HCT116 (cell line): ENCODE measurements at regions not wholly inside any gene's neighbourhood (a gene's known extent, or its start where the extent isn't known, plus 50 kb on each side); places are given as distances from the start of the nearest gene placed in this dataset.

ENCODE experiments used
- ATAC-seq: fragments of 200-7000 bp; cut with Tn5 transposase; 2 replicates; pipeline ENCODE4 v1.9.1; 2020; ENCODE audit warnings: mild to moderate bottlenecking, moderate library complexity
- BruUV-seq: library from RNA; stranded (reverse); fragments of 400-500 nt; replicated peaks from 2 replicates; lab custom pipeline; 2021; lab: Mats Ljungman, UMichigan
- CTCF ChIA-PET: fragments of 300-600 bp; sonication (Branson Sonifier 250); formaldehyde crosslinking; loops from one replicate; lab custom pipeline; 2021; ENCODE audit warnings: antibody characterized with exemption; lab: Charles Lee
- POLR2A ChIA-PET: fragments of 300-600, 350-600 bp; sonication (Branson Sonifier 250); formaldehyde crosslinking; loops from one replicate; lab custom pipeline; 2021; ENCODE audit warnings: antibody characterized with exemption; lab: Charles Lee
- RAD21 ChIA-PET, 2 experiments: fragments of 300-600 bp; sonication (Branson Sonifier 250); formaldehyde crosslinking; loops; one replicate each; lab custom pipeline; 2023; ENCODE audit warnings: low total read pairs in 2 of 2; ENCODE audit not compliant: uncharacterized antibody in 2 of 2, unreplicated experiment in 2 of 2, low non-redundant PET in 1 of 2; lab: Charles Lee
- DNase-seq: peaks from one replicate; pipeline ENCODE4 v3.0.0-alpha.2; 2010; ENCODE audit warnings: low read depth, low spot score
- H2AFZ ChIP-seq: fragments of 200-600 bp; shearing (Covaris generic), sonication (generic); 2 replicates; pipeline ENCODE4 v1.6.1; 2017; ENCODE audit warnings: low read depth, mixed run types, mixed read lengths, antibody characterized with exemption, low read length; ENCODE audit not compliant: poor library complexity, severe bottlenecking
- H3K27ac ChIP-seq: 2 replicates; pipeline ENCODE4 v1.5.1; 2012; ENCODE audit warnings: low read depth, low read length
- H3K27me3 ChIP-seq: fragments of 200-600 bp; sonication (generic); 2 replicates; pipeline ENCODE4 v1.6.1; 2016; ENCODE audit warnings: mixed run types, low read length, mixed read lengths; ENCODE audit not compliant: insufficient read depth
- H3K36me3 ChIP-seq, 2 experiments: fragments of 200-500 bp in 1 of 2; fragments of 200-600 bp in 1 of 2; sonication (Bioruptor generic) in 1 of 2; sonication (generic) in 1 of 2; 2 replicates each; pipeline versions ENCODE4 v1.5.1 to v1.6.1; 2014 to 2016; ENCODE audit warnings: low read length in 2 of 2, inconsistent platforms in 1 of 2, mixed read lengths in 1 of 2, mixed run types in 1 of 2; ENCODE audit not compliant: insufficient read depth in 2 of 2, control insufficient read depth in 1 of 2
- H3K4me1 ChIP-seq, 2 experiments: fragments of 200-600 bp in 1 of 2; sonication (generic) in 1 of 2; 2 replicates each; pipeline versions ENCODE4 v1.5.1 to v1.6.1; 2012 to 2017; ENCODE audit warnings: low read length in 2 of 2, inconsistent platforms in 1 of 2, mild to moderate bottlenecking in 1 of 2, mixed read lengths in 1 of 2, mixed run types in 1 of 2, moderate library complexity in 1 of 2; ENCODE audit not compliant: insufficient read depth in 2 of 2, control insufficient read depth in 1 of 2
- H3K4me2 ChIP-seq: fragments of 200-600 bp; sonication (generic); 2 replicates; pipeline ENCODE4 v1.6.1; 2017; ENCODE audit warnings: mixed run types, low read length, mixed read lengths
- H3K4me3 ChIP-seq, 2 experiments: fragments of 200-600 bp in 1 of 2; sonication (generic) in 1 of 2; replicated peaks in 1 of 2; 2 replicates each; pipeline ENCODE4 v1.5.1; 2011 to 2016; ENCODE audit warnings: low read length in 2 of 2, control low read depth in 1 of 2, low read depth in 1 of 2, mild to moderate bottlenecking in 1 of 2, mixed read lengths in 1 of 2, mixed run types in 1 of 2
- H3K79me2 ChIP-seq: fragments of 200-600 bp; sonication (generic); 2 replicates; pipeline ENCODE4 v1.6.1; 2017; ENCODE audit warnings: mild to moderate bottlenecking, mixed run types, low read length, moderate library complexity, mixed read lengths; ENCODE audit not compliant: insufficient read depth
- H3K9ac ChIP-seq: fragments of 200-600 bp; sonication (generic); 2 replicates; pipeline ENCODE4 v1.6.1; 2016; ENCODE audit warnings: low read length, mixed read lengths
- H3K9me2 ChIP-seq: fragments of 200-600 bp; sonication (generic), shearing (Covaris generic); 2 replicates; pipeline ENCODE4 v1.6.1; 2017; ENCODE audit warnings: mixed run types, mild to moderate bottlenecking, moderate library complexity; ENCODE audit not compliant: insufficient read depth
- H3K9me3 ChIP-seq, 2 experiments: fragments of 200-500 bp in 1 of 2; fragments of 200-600 bp in 1 of 2; sonication (Bioruptor generic) in 1 of 2; sonication (generic) in 1 of 2; 2 replicates each; pipeline ENCODE4 v1.6.1; 2014 to 2017; ENCODE audit warnings: low read length in 2 of 2, mixed read lengths in 2 of 2, inconsistent platforms in 1 of 2, low read depth in 1 of 2, mild to moderate bottlenecking in 1 of 2, mixed run types in 1 of 2, moderate library complexity in 1 of 2; ENCODE audit not compliant: control insufficient read depth in 1 of 2, insufficient read depth in 1 of 2
- H4K20me1 ChIP-seq: fragments of 200-600 bp; sonication (generic), shearing (Covaris generic); 2 replicates; pipeline ENCODE4 v1.6.1; 2017; ENCODE audit warnings: mixed run types, mild to moderate bottlenecking, moderate library complexity; ENCODE audit not compliant: insufficient read depth
- CBX3 ChIP-seq: IDR thresholded peaks from 2 replicates; pipeline ENCODE4 v1.6.1; 2012; ENCODE audit warnings: low read depth
- CEBPB ChIP-seq: IDR thresholded peaks from 2 replicates; pipeline ENCODE4 v1.6.1; 2012; ENCODE audit warnings: low read depth
- ELF1 ChIP-seq: IDR thresholded peaks from 2 replicates; pipeline ENCODE4 v1.6.1; 2012; ENCODE audit warnings: low read depth, borderline replicate concordance
- FOSL1 ChIP-seq: IDR thresholded peaks from 2 replicates; pipeline ENCODE4 v1.6.1; 2012; ENCODE audit warnings: low read depth
- JUND ChIP-seq: IDR thresholded peaks from 2 replicates; pipeline ENCODE4 v1.6.1; 2012
- RAD21 ChIP-seq: IDR thresholded peaks from 2 replicates; pipeline ENCODE4 v1.6.1; 2012; ENCODE audit warnings: low read depth, mild to moderate bottlenecking
- SIN3A ChIP-seq: IDR thresholded peaks from 2 replicates; pipeline ENCODE4 v1.6.1; 2012; ENCODE audit warnings: low read depth
- SP1 ChIP-seq: IDR thresholded peaks from 2 replicates; pipeline ENCODE4 v1.6.1; 2012; ENCODE audit warnings: low read depth
- ZNF274 ChIP-seq: fragments of 200-500 bp; sonication (Bioruptor generic); IDR thresholded peaks from 2 replicates; pipeline ENCODE4 v1.6.1; 2014; ENCODE audit warnings: mild to moderate bottlenecking, low read depth, low read length, inconsistent platforms
- intact Hi-C: fragments of 100-400 bp; cut with micrococcal nuclease; formaldehyde crosslinking; loops from 2 replicates; pipeline ENCODE4 v1.10.0; 2022
- TF ChIP-seq, protein P1 (sequence below): IDR thresholded peaks from 2 replicates; pipeline ENCODE4 v1.6.1; 2012
- TF ChIP-seq, protein P2 (sequence below): IDR thresholded peaks from 2 replicates; pipeline ENCODE4 v1.6.1; 2012

DNA sequence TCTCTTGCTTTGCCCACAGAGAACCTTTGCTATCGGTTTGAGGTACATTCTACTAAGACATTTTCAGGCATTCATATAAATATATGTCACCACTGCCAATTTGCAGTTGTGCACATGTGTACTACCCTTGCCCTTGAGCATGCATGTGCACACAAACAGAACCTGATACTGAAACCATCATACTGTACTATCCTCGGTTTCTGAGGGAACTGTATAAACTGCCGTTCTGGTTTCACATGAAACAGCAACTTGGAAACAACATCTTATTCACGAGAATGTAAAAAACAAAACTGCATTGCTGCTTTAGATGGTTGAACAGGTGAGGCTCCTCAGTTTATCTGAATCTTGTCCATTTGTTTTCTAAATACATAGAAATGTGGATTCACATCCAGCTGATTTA, 151.2 kb upstream of the TMEM170B start:
- POLR2A ChIA-PET, result no interaction called here
- ATAC-seq, result no peak
- TF ChIP-seq, protein P1, sequence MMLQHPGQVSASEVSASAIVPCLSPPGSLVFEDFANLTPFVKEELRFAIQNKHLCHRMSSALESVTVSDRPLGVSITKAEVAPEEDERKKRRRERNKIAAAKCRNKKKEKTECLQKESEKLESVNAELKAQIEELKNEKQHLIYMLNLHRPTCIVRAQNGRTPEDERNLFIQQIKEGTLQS, result no peak
- TF ChIP-seq RAD21 (no peak), ZNF274 (no peak), ELF1 (no peak), SIN3A (no peak), CEBPB (no peak), FOSL1 (no peak), SP1 (no peak)
- TF ChIP-seq, protein P2, sequence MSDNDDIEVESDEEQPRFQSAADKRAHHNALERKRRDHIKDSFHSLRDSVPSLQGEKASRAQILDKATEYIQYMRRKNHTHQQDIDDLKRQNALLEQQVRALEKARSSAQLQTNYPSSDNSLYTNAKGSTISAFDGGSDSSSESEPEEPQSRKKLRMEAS, result no peak

DNA sequence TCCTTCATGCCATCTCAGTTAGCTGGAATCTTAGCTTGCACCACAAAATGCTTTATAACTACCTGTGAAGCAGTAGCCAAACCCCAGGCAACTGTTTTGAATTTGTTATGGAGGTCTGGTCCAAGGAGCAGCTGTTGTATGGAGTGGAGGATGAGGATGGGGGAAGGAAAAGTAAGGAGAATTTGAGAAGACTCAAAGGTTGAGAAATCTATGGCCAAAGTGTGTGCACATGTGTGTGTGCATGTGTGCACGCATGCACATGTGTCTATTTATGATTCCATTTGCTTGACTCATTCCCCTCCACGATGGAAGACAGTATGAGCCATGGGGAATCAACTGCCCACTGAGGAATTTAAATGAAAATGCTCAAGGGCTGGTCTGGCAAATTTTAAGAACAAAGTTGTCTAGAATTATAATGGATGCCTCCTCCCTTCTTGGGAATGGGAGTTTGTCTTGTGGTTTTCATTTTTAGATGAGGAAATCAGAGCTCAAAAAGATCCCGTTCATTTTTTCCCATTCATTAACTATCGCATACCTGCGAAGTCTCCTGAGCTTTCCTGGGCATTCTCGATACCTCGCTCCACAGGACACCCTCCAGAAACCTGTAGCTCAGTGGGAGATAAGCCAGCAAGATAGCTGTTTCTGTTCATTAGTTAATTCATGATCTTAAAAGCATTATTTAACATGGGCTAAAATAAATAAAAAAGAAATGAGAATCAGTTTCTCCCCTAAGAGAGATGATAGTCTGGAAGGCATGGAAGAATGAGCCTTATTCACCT, 152.3 kb upstream of the NEDD9 start:
- no peaks in the 10 kb centered on the region for H3K36me3 ChIP-seq
- DNase-seq, result no peak
- H3K27ac ChIP-seq, result no peak overlapping the region
- no peak for ATAC-seq
- no peak overlapping the region for H3K4me2 ChIP-seq
- ChIA-PET POLR2A (no interaction called here), CTCF (no interaction called here), RAD21 (no interaction called here)
- intact Hi-C loops, result no loop called here
- H2AFZ ChIP-seq, result no peak overlapping the region
- no peaks in the 10 kb centered on the region for H4K20me1 ChIP-seq
- no peaks in the 10 kb centered on the region for H3K9me2 ChIP-seq
- H3K9ac ChIP-seq, result no peak overlapping the region
- no TSS peak for BruUV-seq
- H3K79me2 ChIP-seq, result no peaks in the 10 kb centered on the region
- no peaks in the 10 kb centered on the region for H3K4me1 ChIP-seq
- peaks cover 7% of the 10 kb centered on the region; the same call in 1 of the 2 replicates for H3K27me3 ChIP-seq
- H3K9me3 ChIP-seq, result no peaks in the 10 kb centered on the region
- TF ChIP-seq, protein P2, result no peak
- TF ChIP-seq SP1 (no peak), JUND (no peak), CBX3 (no peak), ZNF274 (no peak)
- H3K4me3 ChIP-seq, result no peak overlapping the region

More for the DNA sequence above, 151.2 kb upstream of the TMEM170B start:
- Histone ChIP-seq H3K9ac (no peak overlapping the region), H3K27me3 (peaks cover 7% of the 10 kb centered on the region; the same call in 1 of the 2 replicates), H3K9me3 (no peaks in the 10 kb centered on the region), H3K4me2 (no peak overlapping the region), H3K4me1 (no peaks in the 10 kb centered on the region), H3K79me2 (no peaks in the 10 kb centered on the region), H3K9me2 (no peaks in the 10 kb centered on the region), H4K20me1 (no peaks in the 10 kb centered on the region), H3K36me3 (no peaks in the 10 kb centered on the region), H3K4me3 (no peak overlapping the region), H3K27ac (no peak overlapping the region), H2AFZ (no peak overlapping the region)
- no TSS peak for BruUV-seq
- ChIA-PET RAD21 (no interaction called here), CTCF (no interaction called here)
- intact Hi-C loops, result no loop called here
- no peak for DNase-seq
